IMR-90 (cell line): ENCODE measurements at regions not wholly inside any gene's neighbourhood (a gene's known extent, or its start where the extent isn't known, plus 50 kb on each side); places are given as distances from the start of the nearest gene placed in this dataset.

Experiments used
- ATAC-seq: fragments of 200-7000 bp; cut with Tn5 transposase; 2 replicates; pipeline ENCODE4 v1.9.1; 2020; ENCODE audit warnings: low read depth, mild to moderate bottlenecking, moderate library complexity
- BruUV-seq: library from RNA; stranded (reverse); fragments of 400-500 nt; replicated peaks from 2 replicates; lab custom pipeline; 2021; lab: Mats Ljungman, UMichigan
- CTCF ChIA-PET: fragments of 300-600 bp; formaldehyde crosslinking; extraction: SDS; loops from one replicate; lab custom pipeline; 2021; ENCODE audit warnings: antibody characterized with exemption; lab: Yijun Ruan, JAX
- POLR2A ChIA-PET: fragments of 300-600 bp; sonication (Branson Sonifier 250); formaldehyde crosslinking; loops from one replicate; lab custom pipeline; 2022; ENCODE audit warnings: antibody characterized with exemption; ENCODE audit not compliant: unreplicated experiment; lab: Charles Lee
- DNase-seq: peaks from one replicate; pipeline ENCODE4 v3.0.0; 2013
- H2AFZ ChIP-seq: replicated peaks from 2 replicates; pipeline ENCODE3; 2013; ENCODE audit warnings: low read length, mild to moderate bottlenecking; ENCODE audit not compliant: poor library complexity
- H2AK5ac ChIP-seq: 2 replicates; pipeline ENCODE4 v1.6.1; 2013; ENCODE audit warnings: low read depth, low read length, inconsistent platforms
- H2AK9ac ChIP-seq: replicated peaks from 2 replicates; pipeline ENCODE3; 2013; ENCODE audit warnings: mild to moderate bottlenecking, low read depth, low read length, moderate library complexity; ENCODE audit not compliant: poor library complexity
- H2BK120ac ChIP-seq: 2 replicates; pipeline ENCODE4 v1.6.1; 2013; ENCODE audit warnings: low read depth, low read length, inconsistent platforms
- H2BK15ac ChIP-seq: 3 replicates; pipeline ENCODE4 v1.6.1; 2013; ENCODE audit warnings: low read depth, low read length, inconsistent platforms
- H2BK20ac ChIP-seq: 2 replicates; pipeline ENCODE4 v1.6.1; 2013; ENCODE audit warnings: low read depth, mild to moderate bottlenecking, inconsistent platforms, low read length, moderate library complexity
- H2BK5ac ChIP-seq: 2 replicates; pipeline ENCODE4 v1.6.1; 2013; ENCODE audit warnings: mild to moderate bottlenecking, low read depth, low read length, inconsistent platforms; ENCODE audit not compliant: poor library complexity, severe bottlenecking
- H3K14ac ChIP-seq: replicated peaks from 2 replicates; pipeline ENCODE4 v1.6.1; 2013; ENCODE audit warnings: low read depth, low read length, inconsistent platforms
- H3K18ac ChIP-seq: 2 replicates; pipeline ENCODE4 v1.6.1; 2013; ENCODE audit warnings: low read depth, low read length, control low read depth
- H3K23ac ChIP-seq: 2 replicates; pipeline ENCODE4 v1.6.1; 2013; ENCODE audit warnings: low read depth, low read length, inconsistent platforms
- H3K27ac ChIP-seq: 2 replicates; pipeline ENCODE4 v1.5.1; 2013; ENCODE audit warnings: mild to moderate bottlenecking, control low read depth, low read length; ENCODE audit not compliant: insufficient read depth
- H3K27me3 ChIP-seq: 2 replicates; pipeline ENCODE4 v1.6.1; 2013; ENCODE audit warnings: low read length; ENCODE audit not compliant: control insufficient read depth, insufficient read depth
- H3K36me3 ChIP-seq: 2 replicates; pipeline ENCODE4 v1.6.1; 2013; ENCODE audit warnings: low read length, mixed read lengths; ENCODE audit not compliant: control insufficient read depth, insufficient read depth
- H3K4ac ChIP-seq: 2 replicates; pipeline ENCODE4 v1.6.1; 2013; ENCODE audit warnings: low read depth, low read length, inconsistent platforms
- H3K4me1 ChIP-seq: 2 replicates; pipeline ENCODE4 v1.6.1; 2013; ENCODE audit warnings: low read length, mixed read lengths; ENCODE audit not compliant: control insufficient read depth, insufficient read depth
- H3K4me2 ChIP-seq: 2 replicates; pipeline ENCODE4 v1.6.1; 2013; ENCODE audit warnings: low read depth, mild to moderate bottlenecking, control low read depth, low read length, moderate library complexity
- H3K4me3 ChIP-seq: 2 replicates; pipeline ENCODE4 v1.5.1; 2013; ENCODE audit warnings: low read depth, mild to moderate bottlenecking, control low read depth, low read length, moderate library complexity; ENCODE audit not compliant: insufficient read depth
- H3K56ac ChIP-seq: 2 replicates; pipeline ENCODE4 v1.6.1; 2013; ENCODE audit warnings: low read length, inconsistent platforms; ENCODE audit not compliant: insufficient read depth; ENCODE audit errors: extremely low read depth
- H3K79me1 ChIP-seq, 2 experiments: 2 replicates each; pipeline ENCODE4 v1.6.1; 2013; ENCODE audit warnings: low read length in 2 of 2, inconsistent platforms in 1 of 2, low read depth in 1 of 2
- H3K9ac ChIP-seq: 2 replicates; pipeline ENCODE4 v1.6.1; 2013; ENCODE audit warnings: low read depth, low read length, control low read depth
- H3K9me1 ChIP-seq: 2 replicates; pipeline ENCODE4 v1.6.1; 2013; ENCODE audit warnings: low read length, inconsistent platforms; ENCODE audit not compliant: insufficient read depth
- H3K9me3 ChIP-seq: 2 replicates; pipeline ENCODE4 v1.6.1; 2013; ENCODE audit warnings: low read length; ENCODE audit not compliant: control insufficient read depth, insufficient read depth
- H4K20me1 ChIP-seq: 2 replicates; pipeline ENCODE4 v1.6.1; 2013; ENCODE audit warnings: low read length, inconsistent platforms; ENCODE audit not compliant: insufficient read depth
- H4K5ac ChIP-seq: 2 replicates; pipeline ENCODE4 v1.6.1; 2013; ENCODE audit warnings: mild to moderate bottlenecking, low read depth, low read length, control low read depth
- H4K8ac ChIP-seq, 2 experiments: 2 replicates each; pipeline ENCODE4 v1.6.1; 2013; ENCODE audit warnings: low read depth in 2 of 2, low read length in 2 of 2, control low read depth in 1 of 2, inconsistent platforms in 1 of 2
- H4K91ac ChIP-seq: 2 replicates; pipeline ENCODE4 v1.6.1; 2013; ENCODE audit warnings: low read depth, low read length, inconsistent platforms; ENCODE audit not compliant: insufficient read depth
- CEBPB ChIP-seq: IDR thresholded peaks from 2 replicates; pipeline ENCODE4 v1.6.1; 2012; ENCODE audit warnings: low read depth, low read length, improper control_type of control experiment
- RAD21 ChIP-seq: IDR thresholded peaks from 2 replicates; pipeline ENCODE4 v1.6.1; 2012; ENCODE audit warnings: low read length, improper control_type of control experiment
- WGBS, 2 experiments: methylation state at CpG; one replicate each; pipeline versions ENCODE4 v1.1.5 to v1.1.7; 2013; ENCODE audit warnings: missing lambda C conversion rate in 2 of 2; ENCODE audit not compliant: insufficient read length in 1 of 2; ENCODE audit errors: extremely low coverage in 2 of 2; 5-methylcytosine and 5-hydroxymethylcytosine counted together
- dilution Hi-C: fragments of 300-500 bp; cut with HindIII; formaldehyde crosslinking; loops from one replicate; pipeline ENCODE4 v1.14.3; 2018; ENCODE audit warnings: low sequenced_read_pairs; ENCODE audit not compliant: unreplicated experiment
- in situ Hi-C: fragments of 300-500 bp; cut with MboI; formaldehyde crosslinking; loops from 3 replicates; pipeline ENCODE4 v1.14.3; 2019; ENCODE audit warnings: low sequenced_read_pairs, inconsistent platforms, mixed read lengths
- intact Hi-C: fragments of 100-400 bp; cut with micrococcal nuclease; formaldehyde crosslinking; loops from 2 replicates; pipeline ENCODE4 v1.10.0; 2022

- ATAC-seq (no peak), DNase-seq (no peak)
- Histone ChIP-seq H3K4me3 (no peak overlapping the region), H2BK15ac (no peak overlapping the region), H2BK120ac (no peak overlapping the region), H3K14ac (no peak overlapping the region), H3K56ac (no peak overlapping the region), H3K27ac (no peak overlapping the region), H4K20me1 (no peaks in the 10 kb centered on the region), H3K4ac (no peak overlapping the region), H3K36me3 (no peaks in the 10 kb centered on the region), H4K91ac (no peak overlapping the region), H3K9me3 (no peaks in the 10 kb centered on the region), H3K9me1 (no peaks in the 10 kb centered on the region), H3K79me1 (no peaks in the 10 kb centered on the region), H4K5ac (no peak overlapping the region), H3K4me2 (no peak overlapping the region), H2AFZ (no peak overlapping the region), H3K9ac (no peak overlapping the region), H2BK5ac (no peak overlapping the region), H2BK20ac (no peak overlapping the region), H2AK5ac (no peak overlapping the region), H3K18ac (no peak overlapping the region), H4K8ac (no peak overlapping the region), H3K4me1 (no peaks in the 10 kb centered on the region), H3K27me3 (no peaks in the 10 kb centered on the region; the same call in 1 of the 2 replicates), H3K23ac (no peak overlapping the region), H2AK9ac (no peak overlapping the region)
- dilution Hi-C loops, result loop anchor here (25.0 kb wide), 1 partner anchor 277 kb away; no protein-coding TSS in a partner anchor
- WGBS, 2 experiments, result no CpG with 5 or more reads among the region's 4 CpGs
- CTCF ChIA-PET, result interaction anchor here (0.9 to 1.9 kb wide), 2 partner anchors 282 to 295 kb away, joined by 4 to 5 read pairs; no protein-coding TSS in a partner anchor
- BruUV-seq, result no TSS peak
- in situ Hi-C loops, result loop anchor here (10.0 kb wide), 1 partner anchor 539 kb away; no protein-coding TSS in a partner anchor
- intact Hi-C loops, result no loop called here
- TF ChIP-seq CEBPB (no peak), RAD21 (no peak)
- POLR2A ChIA-PET, result no interaction called here
Observed at GRCh38 chr18:59063912-59064311, 75.8 kb upstream of the SEC11C start.
